NOMO-1 (cell line): ENCODE measurements at regions not wholly inside any gene's neighbourhood (a gene's known extent, or its start where the extent isn't known, plus 50 kb on each side); places are given as distances from the start of the nearest gene placed in this dataset.
"Not testable (repeated sequence)": the region's sequence is repeated elsewhere in the genome, so short reads cannot be mapped to it uniquely, and the experiment has no call there.

Experiments
- DNase-seq, 2 experiments: peaks; one replicate each; lab custom pipeline; 2025; ENCODE audit not compliant: unreplicated experiment in 2 of 2; lab: John Stamatoyannopoulos, UW

GRCh38 chr2:111549174-111549573 lies 334.8 kb downstream of the ANAPC1 start:
- DNase-seq = not testable (repeated sequence)

DNA sequence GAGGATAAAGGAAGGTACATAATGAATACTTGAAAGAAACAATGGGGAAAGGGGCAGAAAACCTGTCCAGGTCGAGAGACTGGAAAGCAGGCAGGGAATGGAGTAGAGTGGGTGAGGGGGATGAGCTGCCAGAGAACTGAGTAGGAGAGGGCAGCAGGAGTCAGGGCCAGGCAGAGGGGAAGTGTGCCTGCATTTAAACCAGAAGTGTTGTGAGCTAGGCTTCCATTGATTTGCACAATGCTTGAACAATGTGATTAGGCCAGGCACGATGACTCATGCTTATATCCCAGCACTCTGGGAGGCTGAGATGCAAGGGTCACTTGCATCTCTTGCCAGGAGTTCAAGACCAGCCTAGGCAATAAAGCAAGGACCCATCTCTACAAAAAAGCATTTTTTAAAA lies 332.6 kb downstream of the ANAPC1 start:
- DNase-seq = not testable (repeated sequence)

GRCh38 chr2:111552625-111553024 lies 331.4 kb downstream of the ANAPC1 start:
- DNase-seq = not testable (repeated sequence)

DNA sequence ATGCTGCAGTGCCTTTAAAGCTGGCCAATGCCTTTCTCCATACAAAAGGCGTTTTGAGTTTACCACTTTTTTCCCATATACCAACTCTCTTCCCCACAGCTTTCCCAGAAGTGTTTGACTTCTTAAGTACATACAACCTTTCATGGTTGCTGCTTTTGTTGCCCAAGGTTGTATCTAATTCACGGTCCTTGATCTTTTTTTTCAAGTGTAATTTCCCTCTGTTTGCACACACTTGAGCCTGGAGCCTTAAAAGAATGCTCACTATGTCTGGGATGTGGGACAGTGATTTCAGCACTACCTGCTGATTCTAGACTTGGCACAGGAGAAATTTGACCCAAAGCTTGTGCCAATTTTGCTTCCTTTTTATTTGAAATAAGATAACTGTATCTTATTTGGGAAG lies 324.7 kb downstream of the ANAPC1 start:
- not testable (repeated sequence) for DNase-seq

GRCh38 chr2:111559814-111560213 lies 324.2 kb downstream of the ANAPC1 start:
- DNase-seq = not testable (repeated sequence)

GRCh38 chr2:111566068-111566467 lies 317.9 kb downstream of the ANAPC1 start:
- DNase-seq = not testable (repeated sequence)

GRCh38 chr2:111567233-111567632 lies 316.8 kb downstream of the ANAPC1 start:
- not testable (repeated sequence) for DNase-seq

DNA sequence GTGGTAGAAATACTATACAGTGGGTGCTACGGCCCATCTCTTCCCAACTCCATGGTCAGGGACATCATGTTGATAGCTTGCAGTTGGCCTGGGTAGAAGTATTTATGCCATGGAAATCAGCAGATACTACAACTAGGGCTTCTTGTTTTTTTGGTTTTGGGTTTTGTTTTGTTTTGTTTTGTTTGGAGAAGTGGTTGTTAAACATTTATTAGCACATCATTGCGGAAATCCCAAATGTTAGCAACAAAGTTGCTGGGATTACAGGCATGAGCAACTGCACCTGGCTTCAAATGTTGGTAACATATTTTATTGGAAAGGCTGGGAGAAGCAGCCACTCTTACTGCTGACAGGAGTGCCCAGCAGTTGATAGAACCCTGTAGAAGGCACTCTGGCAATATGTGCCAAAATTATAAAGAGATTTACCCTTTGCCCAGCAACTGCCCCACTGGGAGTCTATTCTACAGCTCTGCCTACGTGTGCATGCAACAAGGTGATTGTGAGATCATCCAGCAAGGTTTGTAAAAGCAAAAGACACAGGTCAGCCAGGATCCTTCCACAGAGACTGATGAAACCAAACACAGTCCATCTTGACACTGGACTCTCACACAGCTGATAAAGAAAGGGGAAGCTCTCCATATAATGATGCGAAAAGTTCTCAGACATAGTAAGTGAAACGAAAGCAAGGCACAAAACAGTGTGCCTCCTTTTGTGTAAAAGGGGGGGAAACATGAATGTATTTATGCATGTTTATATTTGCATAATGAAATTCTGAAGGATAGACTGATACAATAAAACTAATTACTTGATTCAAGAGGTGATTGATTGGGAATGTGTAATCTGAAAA lies 314.4 kb downstream of the ANAPC1 start:
- peak in 1 of 2 experiments; percentile 30 for DNase-seq

GRCh38 chr2:111570300-111571114 lies 313.5 kb downstream of the ANAPC1 start:
- not testable (repeated sequence) for DNase-seq

DNA sequence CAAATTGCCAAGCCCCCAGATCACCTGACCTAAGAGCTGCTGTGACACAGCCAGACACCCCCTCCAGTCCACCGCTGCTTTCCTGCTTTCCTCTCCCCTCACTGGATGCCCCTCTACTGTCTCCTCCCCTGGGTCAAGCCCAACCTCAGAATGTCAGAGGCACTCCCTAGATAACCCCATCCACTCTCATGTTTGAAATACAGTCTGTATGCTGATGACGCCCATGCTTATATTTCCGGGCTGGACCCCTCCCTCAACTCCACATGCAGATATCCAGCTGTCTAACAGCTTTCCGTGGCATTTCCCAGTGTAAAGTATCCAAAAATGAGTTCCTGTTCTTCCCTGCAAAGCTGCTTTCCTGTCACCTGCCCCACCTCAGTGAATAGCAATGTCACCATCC lies 309.2 kb downstream of the ANAPC1 start:
- DNase-seq = not testable (repeated sequence)

DNA sequence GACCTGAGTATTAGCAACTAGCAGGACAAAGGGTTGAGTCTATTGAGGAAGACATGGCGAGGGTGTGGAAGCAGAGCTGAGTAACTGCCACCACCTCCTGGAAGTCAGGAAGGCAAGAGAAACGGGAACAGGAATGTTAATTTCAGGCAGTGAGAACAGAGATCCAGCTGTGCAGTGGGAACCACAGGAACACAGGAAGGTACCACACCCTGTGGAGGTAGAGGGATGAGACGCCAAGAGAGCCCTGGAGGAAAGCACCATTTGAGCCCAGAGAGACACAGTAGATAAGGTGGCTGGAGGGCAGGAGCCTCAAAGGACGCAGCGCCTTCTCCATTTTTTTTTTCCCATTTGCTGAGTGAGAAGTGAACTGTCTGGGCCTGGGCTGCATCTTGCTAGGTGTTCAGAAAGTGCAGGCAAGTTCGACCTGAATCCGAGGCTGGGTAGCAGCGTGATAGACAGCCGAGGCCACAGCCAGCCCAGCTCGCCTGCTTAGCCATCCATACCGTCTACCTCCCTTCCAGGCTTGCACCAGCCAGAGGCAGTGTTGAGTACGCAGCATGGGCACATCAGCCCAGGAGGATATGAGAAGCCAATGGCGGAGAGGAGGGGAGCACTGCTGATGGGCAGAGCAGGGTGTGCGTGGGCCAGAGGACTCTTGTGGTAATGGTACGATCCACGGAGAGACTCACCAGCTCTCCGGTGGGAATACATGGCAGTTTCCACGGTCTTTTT lies 306.7 kb downstream of the ANAPC1 start:
- DNase-seq = not testable (repeated sequence)

DNA sequence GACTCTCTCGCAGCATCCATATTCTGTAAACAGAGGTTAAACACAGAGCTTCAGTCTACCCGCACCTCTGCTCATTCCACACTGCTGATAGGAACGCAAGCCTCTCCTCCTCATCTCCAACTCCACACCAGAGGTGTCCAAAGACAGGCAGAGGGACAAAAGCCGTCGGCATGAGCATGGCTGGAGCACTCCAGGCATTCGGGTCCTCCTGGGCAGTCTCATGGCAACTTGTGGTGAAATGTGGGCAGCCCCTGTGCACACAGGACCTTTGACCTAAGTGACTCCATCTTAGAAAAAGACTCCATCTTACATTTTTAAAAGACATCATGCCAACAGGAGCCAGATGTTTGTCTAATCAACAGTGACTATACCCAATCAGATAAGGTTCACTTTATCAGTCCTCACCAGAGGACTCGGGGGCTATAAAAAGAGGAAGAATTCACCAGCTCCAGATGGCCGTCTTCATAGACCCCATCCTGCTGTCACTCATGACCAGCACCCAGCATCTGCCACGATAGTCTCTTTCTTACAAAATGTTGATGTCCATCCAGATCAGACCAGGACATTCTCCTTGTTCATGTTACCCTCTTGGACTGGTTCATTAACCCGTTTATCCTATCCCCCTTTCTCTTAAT lies 304.4 kb downstream of the ANAPC1 start:
- not testable (repeated sequence) for DNase-seq

DNA sequence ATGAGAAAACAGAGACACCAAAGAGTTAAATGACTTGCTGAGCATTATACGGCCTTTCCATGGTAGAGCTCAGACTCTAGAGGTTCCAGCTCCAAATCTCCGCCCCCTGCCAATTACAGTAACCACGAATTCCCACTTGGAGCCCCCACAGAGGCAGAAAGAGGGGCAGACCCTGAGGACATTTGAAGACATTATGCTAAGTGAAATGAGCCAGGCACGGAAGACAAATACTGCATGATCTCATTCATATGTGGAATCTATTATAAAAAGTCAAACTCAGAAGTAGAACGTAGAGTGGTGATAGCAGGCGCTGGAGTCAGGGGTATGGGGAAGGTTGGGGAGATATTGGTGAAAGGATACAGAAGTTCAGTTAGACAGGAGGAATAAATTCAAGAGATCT lies 303.4 kb downstream of the ANAPC1 start:
- not testable (repeated sequence) for DNase-seq

GRCh38 chr2:111582090-111582489 lies 301.9 kb downstream of the ANAPC1 start:
- DNase-seq = not testable (repeated sequence)

DNA sequence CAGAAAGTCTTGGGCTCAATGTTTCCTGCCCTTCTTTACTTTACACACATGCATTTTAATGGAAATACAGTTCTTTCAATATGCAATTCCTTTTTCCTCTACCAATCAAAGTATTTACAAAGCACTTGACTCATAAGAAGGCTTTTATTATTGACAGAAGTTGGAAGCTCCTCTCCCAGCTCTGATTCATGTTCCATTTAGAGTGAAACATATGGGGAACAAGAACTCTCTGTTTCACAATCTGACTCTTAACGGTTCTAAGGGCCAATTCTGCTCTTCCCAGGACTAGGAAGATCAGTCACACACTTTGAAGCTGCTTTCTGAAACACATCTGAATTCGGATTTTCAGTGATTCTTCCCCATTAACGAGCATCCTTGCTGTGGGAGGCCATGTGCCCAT lies 300.5 kb downstream of the ANAPC1 start:
- not testable (repeated sequence) for DNase-seq

DNA sequence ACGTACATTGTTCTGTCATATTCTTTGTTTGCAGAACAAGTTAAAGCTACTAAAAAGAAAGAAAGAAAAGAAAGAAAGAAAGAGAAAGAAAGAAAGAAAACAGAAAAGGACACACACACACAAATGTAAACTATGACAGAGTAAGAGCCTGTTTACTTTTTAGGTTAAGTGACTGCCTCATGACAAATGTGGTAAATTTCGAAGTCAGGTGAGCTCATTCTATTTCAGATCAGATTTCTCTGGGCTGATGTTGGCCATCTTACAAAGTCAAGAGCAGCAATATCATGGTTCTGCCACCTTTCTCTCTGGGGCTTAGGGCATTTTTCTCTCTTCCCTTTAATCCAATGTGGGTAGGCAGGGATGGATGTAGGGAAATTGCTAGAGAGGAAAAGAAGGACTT lies 299.5 kb downstream of the ANAPC1 start:
- DNase-seq = not testable (repeated sequence)

GRCh38 chr2:111584950-111585349 lies 299.0 kb downstream of the ANAPC1 start:
- not testable (repeated sequence) for DNase-seq

GRCh38 chr2:111586014-111586413 lies 298.0 kb downstream of the ANAPC1 start:
- DNase-seq = not testable (repeated sequence)

DNA sequence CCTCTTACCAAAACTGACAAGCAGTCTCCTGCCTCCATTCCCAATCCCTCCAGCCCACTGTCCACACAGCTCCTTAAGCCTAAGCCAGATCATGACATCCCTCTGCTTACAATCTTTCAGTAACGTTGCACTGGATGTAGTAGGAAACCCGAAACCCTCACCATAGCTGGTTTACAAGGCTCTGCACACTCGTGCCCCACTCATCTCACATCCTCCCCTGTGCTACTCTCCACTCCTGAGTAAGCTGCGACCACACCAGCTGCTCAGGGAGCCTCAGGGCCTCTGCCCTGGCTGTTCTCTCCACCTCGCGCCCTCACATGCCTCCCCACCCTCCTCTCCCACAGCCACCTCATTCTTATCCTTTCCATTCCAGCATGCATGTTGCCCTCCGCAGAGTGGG lies 288.9 kb downstream of the ANAPC1 start:
- DNase-seq = not testable (repeated sequence)
